ENCODE measurements at regions not wholly inside any gene's neighbourhood (a gene's known extent, or its start where the extent isn't known, plus 50 kb on each side); places are given as distances from the start of the nearest gene placed in this dataset.

DNA sequence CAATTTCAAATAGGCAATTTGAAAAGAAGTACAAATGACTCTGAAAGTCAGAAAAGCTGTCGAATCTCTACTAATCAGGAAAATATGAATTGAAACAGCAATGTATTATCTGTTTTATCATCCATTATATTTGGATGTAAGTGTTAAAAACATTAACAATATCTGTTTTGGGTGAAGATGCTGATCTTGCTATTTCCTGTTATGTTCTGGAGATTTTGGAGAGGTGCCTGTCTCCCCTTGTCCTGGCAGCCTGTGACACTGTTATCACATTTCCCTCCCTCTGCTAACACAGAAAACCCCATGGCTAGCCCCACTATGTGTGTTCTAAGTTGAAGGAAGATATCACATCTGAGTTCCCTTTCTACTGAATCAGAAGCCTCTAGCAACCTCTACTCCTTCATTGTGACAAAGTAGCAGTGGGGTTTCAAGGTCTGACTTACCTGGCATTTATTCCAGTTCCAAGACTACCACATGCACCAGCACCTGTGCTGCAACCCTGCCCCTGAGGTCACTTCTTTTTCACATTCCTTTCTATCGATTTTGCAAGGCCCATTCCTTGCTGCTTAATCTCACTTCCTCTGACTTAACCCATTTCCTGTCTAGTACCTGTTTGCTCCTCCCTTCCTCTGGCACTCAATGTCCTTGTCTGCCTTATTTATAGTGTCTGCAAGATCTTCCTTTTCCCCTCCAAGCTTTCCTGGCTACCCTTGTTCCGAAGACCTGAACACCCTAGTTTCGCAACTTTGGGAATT, 95.5 kb upstream of the COL8A1 start:
- DNase-seq (ENCODE audit: extremely low read depth in 1 of 2, low read depth in 1 of 2): no peak

- DNase-seq (ENCODE audit: extremely low read depth in 1 of 2, low read depth in 1 of 2): no peak
These were observed 97.2 kb upstream of the COL8A1 start for GRCh38 chr3:99541181-99541580.

DNA sequence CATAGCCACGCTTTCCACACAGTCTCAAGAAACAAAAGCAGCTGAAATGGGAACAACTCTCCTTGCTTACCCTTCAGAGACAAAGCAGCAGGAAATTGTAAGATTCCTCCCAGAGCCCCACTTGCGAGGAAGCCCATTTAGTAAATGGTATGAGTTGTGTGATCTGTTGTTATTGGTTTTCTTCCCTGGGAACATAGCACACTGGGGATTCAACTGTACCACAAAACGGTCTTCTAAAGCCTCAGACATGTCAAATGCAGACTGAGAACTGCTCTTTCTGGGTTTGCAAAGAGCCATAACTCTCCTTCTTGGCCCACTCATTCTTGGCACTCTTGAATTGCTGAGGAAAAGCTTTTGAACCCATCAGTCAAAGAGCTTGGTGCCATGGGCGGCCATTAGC, 101.0 kb upstream of the COL8A1 start:
- DNase-seq (ENCODE audit: extremely low read depth in 1 of 2, low read depth in 1 of 2): no peak

- no peak for DNase-seq (ENCODE audit: extremely low read depth in 1 of 2, low read depth in 1 of 2)
These were observed 101.7 kb upstream of the COL8A1 start for GRCh38 chr3:99536555-99537314.

GRCh38 chr3:99534951-99535704, 103.3 kb upstream of the COL8A1 start:
- DNase-seq (ENCODE audit: extremely low read depth in 1 of 2, low read depth in 1 of 2): no peak

DNA sequence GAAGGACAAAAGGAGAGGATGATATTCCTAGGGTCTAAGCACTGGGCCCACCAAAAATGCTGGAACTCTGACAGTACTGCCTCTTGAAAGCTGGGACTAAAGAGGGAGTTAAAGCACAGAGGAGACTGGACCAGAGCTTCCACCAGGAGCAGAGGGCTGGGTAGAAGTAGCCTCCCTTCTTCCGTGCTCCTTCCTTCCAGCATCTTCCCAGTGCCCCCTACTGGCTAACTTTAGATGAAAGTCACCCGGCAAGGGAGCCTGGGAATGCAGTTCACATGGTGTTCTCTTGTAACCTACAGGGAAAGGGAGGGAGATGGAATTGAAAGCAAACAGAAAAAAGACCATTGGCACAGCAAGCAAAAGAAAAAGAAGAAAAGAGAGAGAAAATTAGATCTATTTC, 106.1 kb upstream of the COL8A1 start:
- no peak for DNase-seq (ENCODE audit: extremely low read depth in 1 of 2, low read depth in 1 of 2)

DNA sequence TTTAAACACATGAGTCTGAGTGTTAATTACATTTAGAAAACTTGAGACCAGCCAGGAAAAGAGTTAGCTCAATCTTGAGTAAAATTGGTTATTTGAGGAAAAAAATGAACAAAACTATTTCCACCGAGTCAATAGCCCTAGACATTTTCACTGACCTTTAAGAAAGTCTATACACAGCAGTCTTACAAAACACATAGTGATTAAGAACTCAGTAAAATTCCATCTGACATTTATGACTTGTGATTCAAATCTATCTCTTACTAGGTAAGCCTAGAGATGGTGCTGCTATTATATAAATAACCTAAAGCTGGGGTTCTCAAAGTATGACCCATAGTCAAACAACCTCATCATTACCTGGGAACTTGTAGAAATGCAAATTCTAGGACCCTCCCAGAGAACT, 109.1 kb upstream of the COL8A1 start:
- DNase-seq (ENCODE audit: extremely low read depth in 1 of 2, low read depth in 1 of 2): no peak

GRCh38 chr3:99526921-99527320, 111.5 kb upstream of the COL8A1 start:
- no peak for DNase-seq (ENCODE audit: extremely low read depth in 1 of 2, low read depth in 1 of 2)

GRCh38 chr3:99524559-99524958, 113.8 kb upstream of the COL8A1 start:
- no peak for DNase-seq (ENCODE audit: extremely low read depth in 1 of 2, low read depth in 1 of 2)

DNA sequence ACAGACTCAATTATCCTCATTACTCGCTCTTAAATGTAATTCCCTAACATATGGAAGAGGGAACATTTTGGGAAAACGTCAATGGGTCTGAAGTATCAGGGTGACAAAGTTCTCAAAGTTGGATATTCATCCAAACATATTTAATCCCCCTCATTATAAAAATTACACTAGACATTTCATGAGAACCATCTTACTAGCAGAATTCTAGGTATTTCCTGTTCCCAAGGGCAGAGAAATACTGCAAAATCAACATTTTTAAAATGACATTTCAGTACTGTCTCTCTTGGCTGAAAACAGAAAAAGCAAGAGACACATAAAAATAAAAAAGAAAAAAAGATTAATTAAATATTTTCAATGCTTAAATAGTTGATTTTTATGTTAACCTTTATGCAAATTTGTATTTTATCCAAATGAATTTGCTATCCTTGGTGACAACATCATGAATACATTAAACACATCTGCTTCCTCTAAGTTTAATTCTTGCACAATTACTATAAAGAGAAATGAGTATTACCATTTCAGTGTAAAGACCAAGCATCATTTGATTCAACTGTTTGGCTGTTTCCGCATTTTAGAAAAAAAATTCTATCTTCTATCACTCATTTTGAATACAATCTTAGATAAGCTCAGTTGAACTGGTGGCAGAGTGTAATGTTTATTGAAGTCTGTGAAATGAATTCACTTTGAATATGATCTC, 114.8 kb upstream of the COL8A1 start:
- DNase-seq (ENCODE audit: extremely low read depth in 1 of 2, low read depth in 1 of 2): no peak

DNA sequence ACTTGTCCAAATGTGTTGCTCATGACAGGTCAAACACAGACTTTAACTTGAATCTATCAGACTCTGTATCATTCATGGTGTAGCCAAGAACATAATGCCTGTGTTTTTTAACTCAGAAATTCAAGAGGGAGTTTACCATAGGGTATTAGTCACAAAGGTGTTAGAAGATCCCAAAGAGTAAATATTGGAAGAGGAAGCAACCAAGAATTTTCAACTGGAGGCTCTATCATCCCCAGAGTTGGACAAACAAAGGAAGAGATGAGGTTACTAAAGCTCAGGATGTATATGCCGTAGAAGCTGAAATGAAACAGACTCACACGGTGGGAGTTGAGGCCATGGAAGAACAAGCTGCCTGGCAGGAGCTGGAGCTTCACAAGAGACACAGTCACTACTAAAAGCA, 116.2 kb upstream of the COL8A1 start:
- no peak for DNase-seq (ENCODE audit: extremely low read depth in 1 of 2, low read depth in 1 of 2)

DNA sequence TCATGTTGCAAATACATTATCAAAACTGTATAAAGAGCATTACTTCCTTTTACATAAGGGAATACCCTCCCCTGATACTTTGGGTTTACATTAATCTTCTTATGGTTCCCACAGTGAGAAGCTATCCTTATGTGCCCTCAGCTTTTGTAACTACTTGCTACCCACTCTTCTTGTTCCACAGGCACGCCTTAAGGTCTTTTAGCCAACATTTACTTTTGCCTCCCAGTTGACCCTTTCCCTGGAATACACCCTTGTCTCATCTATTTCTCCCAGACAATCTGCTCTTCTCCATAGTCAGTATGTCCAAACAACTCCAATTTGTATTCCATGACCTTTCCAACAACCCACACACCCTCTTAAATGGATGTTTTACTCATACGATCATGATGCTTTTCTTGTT, 116.8 kb upstream of the COL8A1 start:
- DNase-seq (ENCODE audit: extremely low read depth in 1 of 2, low read depth in 1 of 2): no peak

GRCh38 chr3:99520513-99520912, 117.9 kb upstream of the COL8A1 start:
- DNase-seq (ENCODE audit: extremely low read depth in 1 of 2, low read depth in 1 of 2): no peak

- DNase-seq (ENCODE audit: extremely low read depth in 1 of 2, low read depth in 1 of 2): no peak
These were observed 121.5 kb upstream of the COL8A1 start for GRCh38 chr3:99516936-99517335.

DNA sequence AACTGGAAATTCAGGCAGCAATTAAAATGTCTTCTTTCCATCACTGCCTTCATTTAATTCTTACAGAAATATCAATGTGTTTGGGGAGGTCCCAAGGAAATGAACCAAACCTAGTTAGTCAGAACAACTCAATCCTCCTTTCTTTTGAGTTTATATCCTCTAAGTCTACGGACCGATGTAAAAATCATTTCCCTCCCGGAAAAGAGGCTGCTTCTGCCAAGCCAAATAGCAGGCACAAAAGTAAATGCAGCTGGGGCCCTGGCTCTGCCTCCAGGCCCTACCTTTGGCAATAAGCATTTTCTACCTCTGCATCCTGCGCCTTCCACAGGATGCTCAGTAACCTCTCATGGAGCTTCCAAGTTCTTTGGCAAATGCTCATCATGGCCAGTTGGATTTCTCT, 122.5 kb upstream of the COL8A1 start:
- no peak for DNase-seq (ENCODE audit: extremely low read depth in 1 of 2, low read depth in 1 of 2)

DNA sequence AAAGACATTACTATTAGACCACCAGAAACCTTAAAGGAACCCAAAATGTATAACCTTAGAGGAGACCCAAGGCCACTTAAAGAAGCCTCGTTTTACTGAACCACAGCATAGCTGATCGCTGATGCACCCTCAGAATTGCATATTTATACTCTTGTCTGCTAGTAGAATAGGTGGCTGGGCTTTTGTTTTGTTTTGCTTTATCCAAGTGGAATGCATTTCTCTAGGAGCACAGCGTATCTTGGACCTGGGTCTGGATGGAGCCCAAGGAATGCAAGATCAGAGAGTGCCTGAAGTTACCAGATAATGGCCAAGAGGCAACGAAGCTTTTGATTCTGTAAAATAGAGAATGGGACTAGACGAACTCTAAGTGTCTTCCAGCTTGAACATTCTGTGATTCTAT, 129.2 kb upstream of the COL8A1 start:
- DNase-seq (ENCODE audit: extremely low read depth in 1 of 2, low read depth in 1 of 2): no peak

DNA sequence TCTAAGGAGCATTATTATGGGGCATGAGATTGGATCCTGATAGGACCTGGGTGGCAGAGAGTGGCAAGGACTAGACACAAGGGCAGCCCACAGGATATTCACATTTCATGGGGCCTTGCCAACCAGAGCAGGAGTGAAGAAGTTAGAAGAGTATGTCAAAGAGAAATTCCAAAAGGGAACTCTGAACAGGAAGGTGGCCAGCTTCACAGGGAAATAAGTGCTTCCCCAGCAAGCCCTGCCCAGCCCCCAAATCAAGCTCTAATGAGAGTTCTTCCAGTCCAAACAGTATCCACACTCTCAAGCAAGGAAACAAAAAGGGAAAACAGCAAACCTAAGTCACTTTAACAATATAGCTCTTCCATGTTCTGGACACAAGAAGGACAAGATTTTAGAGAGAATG, 130.2 kb upstream of the COL8A1 start:
- no peak for DNase-seq (ENCODE audit: extremely low read depth in 1 of 2, low read depth in 1 of 2)

DNA sequence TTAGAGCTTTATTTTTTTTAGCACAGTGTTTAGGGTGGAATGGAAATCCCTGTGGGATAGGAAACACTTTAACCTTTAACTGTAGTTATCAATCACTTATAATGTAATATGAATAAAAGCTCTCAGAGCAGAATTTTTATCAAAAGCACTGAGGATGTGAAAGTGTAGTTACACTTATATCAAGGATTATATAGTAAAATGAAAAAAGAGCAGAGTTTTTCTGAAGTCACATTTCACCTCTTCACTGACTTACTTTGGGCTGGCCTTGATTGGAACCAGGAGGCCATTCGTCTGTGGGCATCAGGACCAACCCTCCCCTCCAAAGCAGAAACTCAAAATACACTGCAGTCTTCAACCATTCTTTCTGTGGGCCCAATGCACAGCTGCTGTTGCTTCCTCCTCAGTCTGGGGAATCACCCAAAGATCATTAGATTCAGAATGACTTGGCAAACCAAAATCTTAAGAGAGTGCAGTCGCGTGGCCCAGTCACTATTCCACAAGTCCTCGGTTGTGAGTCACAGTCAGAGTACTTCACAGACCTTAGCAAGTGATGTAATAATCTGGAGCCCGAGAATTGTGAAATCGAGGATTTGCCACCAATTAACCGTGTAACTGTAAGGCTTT, 132.6 kb upstream of the COL8A1 start:
- DNase-seq (ENCODE audit: extremely low read depth in 1 of 2, low read depth in 1 of 2): peak in 1 of 2 donors; percentile 16

GRCh38 chr3:99505200-99505599, 133.2 kb upstream of the COL8A1 start:
- DNase-seq (ENCODE audit: extremely low read depth in 1 of 2, low read depth in 1 of 2): no peak

DNA sequence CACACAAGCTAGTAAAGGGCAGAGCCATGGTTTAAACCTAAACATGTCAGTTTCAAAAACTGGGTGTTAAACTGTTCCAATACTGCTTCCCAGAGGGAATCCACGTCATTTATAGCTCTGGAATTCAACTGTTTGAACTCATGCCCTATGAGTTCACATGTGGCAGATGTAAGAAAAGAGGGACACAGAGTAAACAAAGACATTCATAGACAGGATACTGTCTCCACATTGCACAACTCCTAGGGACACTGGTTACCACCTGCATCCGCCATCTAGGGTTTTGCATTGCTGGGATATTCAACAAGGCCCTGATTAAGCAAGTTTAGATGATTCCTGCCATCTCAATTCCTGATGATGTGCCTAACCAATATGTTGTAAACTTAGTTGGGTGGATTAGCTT, 134.1 kb upstream of the COL8A1 start:
- DNase-seq (ENCODE audit: extremely low read depth in 1 of 2, low read depth in 1 of 2): no peak

GRCh38 chr3:99503350-99503749, 135.0 kb upstream of the COL8A1 start:
- no peak for DNase-seq (ENCODE audit: extremely low read depth in 1 of 2, low read depth in 1 of 2)

Data from stimulated activated CD8-positive, alpha-beta memory T cell treated with anti-CD3 and anti-CD28 coated beads, Interleukin-7, amount 100 ng/mL, for 48 hours (primary cell).